ENCODE measurements at regions not wholly inside any gene's neighbourhood (a gene's known extent, or its start where the extent isn't known, plus 50 kb on each side); places are given as distances from the start of the nearest gene placed in this dataset.
"Not testable (repeated sequence)": the region's sequence is repeated elsewhere in the genome, so short reads cannot be mapped to it uniquely, and the experiment has no call there.

- no peaks in the 10 kb centered on the region for H3K36me3 ChIP-seq
- no peaks in the 10 kb centered on the region for H3K27me3 ChIP-seq
- no peak for TF ChIP-seq CTCF (IDR thresholded peaks at IDR 0.05)
- no peak overlapping the region for H3K27ac ChIP-seq
- no peaks in the 10 kb centered on the region for H3K9me3 ChIP-seq
- no peaks in the 10 kb centered on the region for H3K4me1 ChIP-seq
- no peak overlapping the region for H3K4me3 ChIP-seq
- no peak for DNase-seq (ENCODE audit: low spot score)
Observed at GRCh38 chrX:87105131-87105530, 412.5 kb upstream of the KLHL4 start.

- Histone ChIP-seq H3K36me3 (no peaks in the 10 kb centered on the region), H3K4me1 (no peaks in the 10 kb centered on the region), H3K9me3 (no peaks in the 10 kb centered on the region), H3K4me3 (no peak overlapping the region), H3K27me3 (no peaks in the 10 kb centered on the region), H3K27ac (no peak overlapping the region)
- no peak for TF ChIP-seq CTCF (IDR thresholded peaks at IDR 0.05)
- no peak for DNase-seq (ENCODE audit: low spot score)
Observed at GRCh38 chrX:87110142-87110541, 407.5 kb upstream of the KLHL4 start.

- no peak for DNase-seq (ENCODE audit: low spot score)
- Histone ChIP-seq H3K27ac (no peak overlapping the region), H3K9me3 (no peaks in the 10 kb centered on the region), H3K4me3 (no peak overlapping the region), H3K4me1 (no peaks in the 10 kb centered on the region), H3K27me3 (no peaks in the 10 kb centered on the region), H3K36me3 (no peaks in the 10 kb centered on the region)
- no peak for TF ChIP-seq CTCF (IDR thresholded peaks at IDR 0.05)
Observed at GRCh38 chrX:87140800-87141483, 376.7 kb upstream of the KLHL4 start.

- TF ChIP-seq CTCF (IDR thresholded peaks at IDR 0.05), result no peak
- H3K4me3 ChIP-seq, result no peak overlapping the region
- H3K36me3 ChIP-seq, result no peaks in the 10 kb centered on the region
- H3K27ac ChIP-seq, result no peak overlapping the region
- no peak for DNase-seq (ENCODE audit: low spot score)
- no peaks in the 10 kb centered on the region for H3K4me1 ChIP-seq
- no peaks in the 10 kb centered on the region for H3K27me3 ChIP-seq
- H3K9me3 ChIP-seq, result peaks cover 0 to 8% of the 10 kb centered on the region in 2 donors
Observed at GRCh38 chrX:87160435-87161010, 357.1 kb upstream of the KLHL4 start.

GRCh38 chrX:87167841-87168240 lies 349.8 kb upstream of the KLHL4 start:
- Histone ChIP-seq H3K27me3 (no peaks in the 10 kb centered on the region), H3K4me1 (no peaks in the 10 kb centered on the region), H3K36me3 (no peaks in the 10 kb centered on the region), H3K9me3 (no peaks in the 10 kb centered on the region), H3K27ac (no peak overlapping the region), H3K4me3 (no peak overlapping the region)
- DNase-seq (ENCODE audit: low spot score), result no peak
- TF ChIP-seq CTCF (IDR thresholded peaks at IDR 0.05), result no peak

- H3K27ac ChIP-seq; DNase-seq (ENCODE audit: low spot score); H3K27me3 ChIP-seq; H3K9me3 ChIP-seq; H3K4me3 ChIP-seq; H3K4me1 ChIP-seq; H3K36me3 ChIP-seq: not testable (repeated sequence)
Observed at GRCh38 chrX:87178009-87178408, 339.6 kb upstream of the KLHL4 start.
